ENCODE measurements at regions not wholly inside any gene's neighbourhood (a gene's known extent, or its start where the extent isn't known, plus 50 kb on each side); places are given as distances from the start of the nearest gene placed in this dataset.
A peak's percentile ranks its signal among the peaks of the same experiment; 100 is the strongest.

DNA sequence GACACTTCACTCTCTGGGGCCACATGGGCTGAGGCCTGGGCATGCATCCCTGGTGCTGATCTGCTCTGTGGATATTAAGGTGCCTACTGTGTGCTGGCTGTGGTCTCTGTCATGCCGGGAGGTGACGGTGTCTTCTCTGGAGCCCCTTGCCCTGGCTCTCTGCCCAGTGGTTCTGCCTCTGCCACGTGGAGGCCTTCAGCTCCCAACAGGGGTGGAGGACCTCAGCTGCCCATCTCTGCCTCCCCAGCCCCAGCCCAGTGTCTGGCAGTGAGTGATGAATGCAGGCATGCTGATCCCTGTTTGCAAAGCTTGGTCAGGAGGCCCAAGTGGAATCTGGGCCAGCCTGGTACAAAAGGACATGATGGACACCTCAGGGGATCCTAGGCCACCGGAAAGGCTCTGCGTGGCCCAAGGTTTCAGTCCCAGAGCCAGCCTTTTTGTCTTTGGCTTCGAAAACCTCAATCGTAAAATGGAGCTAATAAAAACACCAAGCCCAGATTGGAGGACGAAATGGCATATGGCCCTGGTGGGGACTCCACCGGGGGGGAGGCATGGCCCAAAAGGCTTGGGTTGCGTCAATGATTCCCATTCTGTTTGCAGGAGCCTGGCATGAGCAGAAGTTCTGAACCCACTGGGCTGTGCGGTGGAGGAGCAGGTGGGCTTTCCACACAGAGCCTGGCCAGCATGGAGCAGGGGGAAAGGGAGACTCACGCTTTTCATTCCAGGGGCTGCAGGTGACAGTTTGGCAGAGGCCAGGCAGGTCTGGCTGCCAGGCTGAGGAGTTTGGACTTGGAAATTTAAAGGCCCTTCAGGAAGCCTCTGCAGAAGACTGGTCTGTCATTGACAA, 54.7 kb upstream of the KLF13 start:
- TF ChIP-seq, protein P1, sequence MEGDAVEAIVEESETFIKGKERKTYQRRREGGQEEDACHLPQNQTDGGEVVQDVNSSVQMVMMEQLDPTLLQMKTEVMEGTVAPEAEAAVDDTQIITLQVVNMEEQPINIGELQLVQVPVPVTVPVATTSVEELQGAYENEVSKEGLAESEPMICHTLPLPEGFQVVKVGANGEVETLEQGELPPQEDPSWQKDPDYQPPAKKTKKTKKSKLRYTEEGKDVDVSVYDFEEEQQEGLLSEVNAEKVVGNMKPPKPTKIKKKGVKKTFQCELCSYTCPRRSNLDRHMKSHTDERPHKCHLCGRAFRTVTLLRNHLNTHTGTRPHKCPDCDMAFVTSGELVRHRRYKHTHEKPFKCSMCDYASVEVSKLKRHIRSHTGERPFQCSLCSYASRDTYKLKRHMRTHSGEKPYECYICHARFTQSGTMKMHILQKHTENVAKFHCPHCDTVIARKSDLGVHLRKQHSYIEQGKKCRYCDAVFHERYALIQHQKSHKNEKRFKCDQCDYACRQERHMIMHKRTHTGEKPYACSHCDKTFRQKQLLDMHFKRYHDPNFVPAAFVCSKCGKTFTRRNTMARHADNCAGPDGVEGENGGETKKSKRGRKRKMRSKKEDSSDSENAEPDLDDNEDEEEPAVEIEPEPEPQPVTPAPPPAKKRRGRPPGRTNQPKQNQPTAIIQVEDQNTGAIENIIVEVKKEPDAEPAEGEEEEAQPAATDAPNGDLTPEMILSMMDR (IDR thresholded peaks at IDR 0.05; ENCODE audit: low read depth, low read length), result no peak
- Histone ChIP-seq H3K27ac (peak overlapping the region; percentile 82), H3K36me3 (no peaks in the 10 kb centered on the region), H3K9me3 (ENCODE audit: severe bottlenecking) (no peaks in the 10 kb centered on the region), H3K27me3 (ENCODE audit: insufficient read depth, low read depth, severe bottlenecking) (no peaks in the 10 kb centered on the region), H3K4me3 (ENCODE audit: low read depth, low read length) (no peak overlapping the region)
- DNase-seq, result no peak

DNA sequence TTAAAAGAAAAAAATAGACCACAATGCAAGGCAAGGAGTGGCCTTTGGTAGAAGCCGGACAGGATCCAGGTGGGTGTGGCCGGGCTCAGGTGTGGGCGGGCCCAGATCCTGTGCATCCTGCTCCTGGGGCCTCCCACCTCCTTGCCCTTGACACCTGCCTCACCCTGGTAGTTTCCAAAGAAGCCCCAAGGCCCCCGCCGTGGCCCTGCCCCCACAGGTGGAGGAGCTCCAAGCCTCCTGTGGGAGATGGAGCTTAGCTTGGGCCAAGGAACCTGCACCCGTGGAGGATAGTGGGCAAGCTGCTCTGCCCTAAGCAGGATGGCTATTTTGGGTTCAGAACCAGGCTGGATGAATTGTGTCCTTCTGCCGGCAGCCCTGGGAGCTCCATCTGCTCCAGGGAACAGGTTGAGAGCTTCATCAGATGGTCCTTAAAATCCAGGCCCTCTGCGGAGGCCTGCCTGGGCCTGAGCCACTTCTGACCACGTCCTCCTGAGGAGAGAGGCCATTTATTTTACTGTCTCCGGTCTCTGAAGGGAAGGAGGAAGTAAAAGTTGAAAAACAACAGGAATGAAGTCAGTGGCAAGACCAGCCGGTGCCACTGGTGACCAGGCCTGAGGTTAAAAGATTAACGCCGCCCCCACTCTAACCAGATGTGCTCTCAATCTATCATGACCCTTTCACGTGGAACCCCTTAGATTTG, 53.9 kb upstream of the KLF13 start:
- no peaks in the 10 kb centered on the region for H3K27me3 ChIP-seq (ENCODE audit: insufficient read depth, low read depth, severe bottlenecking)
- peak overlapping the region; percentile 82 for H3K27ac ChIP-seq
- H3K36me3 ChIP-seq, result no peaks in the 10 kb centered on the region
- peak; percentile 44 for DNase-seq
- TF ChIP-seq, protein P1 (IDR thresholded peaks at IDR 0.05; ENCODE audit: low read depth, low read length), result no peak
- no peaks in the 10 kb centered on the region for H3K9me3 ChIP-seq (ENCODE audit: severe bottlenecking)
- H3K4me3 ChIP-seq (ENCODE audit: low read depth, low read length), result no peak overlapping the region

DNA sequence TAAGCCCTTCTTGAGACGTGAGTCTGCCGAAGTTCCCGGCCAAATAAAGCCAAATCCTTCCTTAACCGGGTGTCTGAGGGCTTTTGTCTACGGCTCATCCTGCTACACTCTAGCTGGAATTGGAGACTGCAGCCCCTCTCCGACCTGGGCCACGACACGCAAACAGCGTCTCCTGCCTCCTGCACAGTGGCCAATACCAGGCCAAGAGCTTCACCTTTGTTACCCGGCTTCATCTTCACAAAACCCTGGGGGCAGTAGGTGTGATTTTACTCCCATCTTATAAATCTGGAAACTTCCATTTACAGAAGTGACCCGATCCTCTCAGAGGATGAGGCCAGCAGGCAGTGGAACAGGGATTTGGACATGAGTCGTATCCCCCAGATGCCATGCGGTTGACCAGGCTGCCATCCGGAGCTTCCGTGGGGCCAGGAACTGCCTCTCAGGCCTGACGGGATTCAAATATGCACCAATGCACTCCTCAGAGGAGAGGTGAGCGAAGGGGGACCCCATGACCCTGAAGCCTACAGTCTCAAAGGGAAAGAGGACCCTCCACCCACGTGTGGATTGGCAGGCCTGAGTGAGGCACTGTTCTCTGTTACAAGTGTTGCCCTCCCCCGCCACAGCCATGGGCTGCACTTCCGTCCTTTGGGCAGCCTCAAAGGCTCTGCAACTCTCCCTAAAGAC, 53.2 kb upstream of the KLF13 start:
- H3K27ac ChIP-seq, result peak overlapping the region; percentile 82

DNA sequence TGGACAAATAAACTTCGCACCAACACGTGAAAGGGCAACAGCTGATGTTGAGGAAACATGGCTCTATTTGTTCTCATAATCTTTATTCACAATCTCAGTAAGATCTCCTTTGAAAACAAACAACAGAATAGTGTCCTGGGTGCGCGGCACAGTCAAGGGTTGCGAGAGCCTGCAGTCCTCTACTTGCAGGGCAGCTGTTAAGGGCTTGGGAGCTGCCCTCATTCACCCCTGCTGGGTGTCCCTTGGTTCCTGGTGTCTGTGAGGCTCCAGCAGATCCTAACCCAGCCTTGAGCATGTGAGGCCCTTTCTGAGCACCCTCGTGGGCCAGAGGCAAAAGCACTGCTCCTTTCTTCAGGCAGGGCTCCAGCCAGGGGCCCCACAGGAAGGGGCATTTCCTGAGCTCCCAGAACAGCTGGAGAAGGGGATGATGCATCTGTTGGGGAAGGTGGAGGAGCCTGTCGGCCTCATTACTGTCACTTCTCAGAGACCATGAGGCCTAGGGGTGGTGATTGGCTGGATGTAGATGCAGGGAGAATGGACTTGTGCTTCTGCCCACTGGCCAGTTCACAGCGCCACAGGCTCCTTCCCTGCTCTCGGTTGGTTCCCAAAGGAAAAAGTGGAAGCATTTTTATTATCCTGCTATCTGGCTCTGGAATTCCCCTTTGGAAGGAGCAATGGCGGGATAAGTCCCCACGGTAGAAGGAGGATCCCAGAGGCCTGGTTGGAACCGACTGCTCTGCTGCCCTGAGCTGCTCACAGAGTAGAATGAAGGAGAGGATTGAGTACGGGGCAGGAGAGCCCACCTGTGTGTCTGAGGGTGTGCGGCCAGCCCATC, 51.9 kb upstream of the KLF13 start:
- peak overlapping the region; percentile 91 for H3K27ac ChIP-seq
- no peaks in the 10 kb centered on the region for H3K36me3 ChIP-seq
- no peaks in the 10 kb centered on the region for H3K9me3 ChIP-seq (ENCODE audit: severe bottlenecking)
- H3K27me3 ChIP-seq (ENCODE audit: insufficient read depth, low read depth, severe bottlenecking), result no peaks in the 10 kb centered on the region
- no peak overlapping the region for H3K4me3 ChIP-seq (ENCODE audit: low read depth, low read length)
- DNase-seq, result no peak
- TF ChIP-seq, protein P1 (IDR thresholded peaks at IDR 0.05; ENCODE audit: low read depth, low read length), result no peak

More for the DNA sequence above, 53.2 kb upstream of the KLF13 start:
- Histone ChIP-seq H3K9me3 (ENCODE audit: severe bottlenecking) (no peaks in the 10 kb centered on the region), H3K4me3 (ENCODE audit: low read depth, low read length) (no peak overlapping the region), H3K27me3 (ENCODE audit: insufficient read depth, low read depth, severe bottlenecking) (no peaks in the 10 kb centered on the region), H3K36me3 (no peaks in the 10 kb centered on the region)
- TF ChIP-seq, protein P1 (IDR thresholded peaks at IDR 0.05; ENCODE audit: low read depth, low read length), result no peak
- no peak for DNase-seq

Measured in WERI-Rb-1 (cell line).